Neural progenitor cell (in vitro differentiated cells): ENCODE measurements at regions not wholly inside any gene's neighbourhood (a gene's known extent, or its start where the extent isn't known, plus 50 kb on each side); places are given as distances from the start of the nearest gene placed in this dataset.

Source experiments
- CTCF ChIP-seq: fragments of 200-600 bp; sonication (generic); IDR thresholded peaks from 2 replicates; pipeline ENCODE4 v1.5.1; 2017; ENCODE audit warnings: antibody characterized with exemption, mild to moderate bottlenecking
- EZH2 ChIP-seq: fragments of 200-600 bp; sonication (generic); IDR thresholded peaks from 2 replicates; pipeline ENCODE4 v1.6.1; 2017; ENCODE audit warnings: antibody characterized with exemption, mild to moderate bottlenecking, moderate library complexity
- EZH2phosphoT487 ChIP-seq: fragments of 200-600 bp; sonication (generic); IDR thresholded peaks from 2 replicates; pipeline ENCODE4 v1.6.1; 2017; ENCODE audit warnings: antibody characterized with exemption

- TF ChIP-seq CTCF (no peak), EZH2 (no peak), EZH2phosphoT487 (no peak)
Measured at GRCh38 chrX:6468706-6469105, 66.2 kb downstream of the VCX3A start.
